ENCODE measurements at regions not wholly inside any gene's neighbourhood (a gene's known extent, or its start where the extent isn't known, plus 50 kb on each side); places are given as distances from the start of the nearest gene placed in this dataset.
A peak's percentile ranks its signal among the peaks of the same experiment; 100 is the strongest.
"Not testable (repeated sequence)": the region's sequence is repeated elsewhere in the genome, so short reads cannot be mapped to it uniquely, and the experiment has no call there.

GRCh38 chr7:69388452-69389137, 209.7 kb upstream of the AUTS2 start:
- no peak for DNase-seq

- no peak for DNase-seq
Measured at GRCh38 chr7:69389216-69389615, 209.1 kb upstream of the AUTS2 start.

- not testable (repeated sequence) for DNase-seq
Measured at GRCh38 chr7:69393912-69394311, 204.4 kb upstream of the AUTS2 start.

- DNase-seq: no peak
Measured at GRCh38 chr7:69395061-69395714, 203.1 kb upstream of the AUTS2 start.

GRCh38 chr7:69398986-69399385, 199.3 kb upstream of the AUTS2 start:
- DNase-seq: no peak

- DNase-seq: no peak
Measured at GRCh38 chr7:69399401-69399800, 198.9 kb upstream of the AUTS2 start.

GRCh38 chr7:69402696-69403095, 195.6 kb upstream of the AUTS2 start:
- DNase-seq: no peak

- no peak for DNase-seq
Measured at GRCh38 chr7:69403169-69403568, 195.1 kb upstream of the AUTS2 start.

- DNase-seq: no peak
Measured at GRCh38 chr7:69411018-69411417, 187.3 kb upstream of the AUTS2 start.

- DNase-seq: no peak
Measured at GRCh38 chr7:69411466-69411865, 186.8 kb upstream of the AUTS2 start.

- DNase-seq: peak in 1 of 2 donors; percentile 13
Measured at GRCh38 chr7:69412331-69413146, 185.7 kb upstream of the AUTS2 start.

- DNase-seq: no peak
Measured at GRCh38 chr7:69414555-69414954, 183.7 kb upstream of the AUTS2 start.

- no peak for DNase-seq
Measured at GRCh38 chr7:69418869-69419670, 179.2 kb upstream of the AUTS2 start.

GRCh38 chr7:69419934-69420333, 178.3 kb upstream of the AUTS2 start:
- no peak for DNase-seq

GRCh38 chr7:69422574-69422985, 175.7 kb upstream of the AUTS2 start:
- DNase-seq: no peak

GRCh38 chr7:69426705-69427104, 171.6 kb upstream of the AUTS2 start:
- DNase-seq: no peak

- DNase-seq: no peak
Measured at GRCh38 chr7:69428089-69428488, 170.2 kb upstream of the AUTS2 start.

GRCh38 chr7:69429911-69430383, 168.3 kb upstream of the AUTS2 start:
- DNase-seq: no peak

- DNase-seq: no peak
Measured at GRCh38 chr7:69430384-69431021, 167.8 kb upstream of the AUTS2 start.

GRCh38 chr7:69431626-69432025, 166.6 kb upstream of the AUTS2 start:
- DNase-seq: no peak

GRCh38 chr7:69432276-69432675, 166.0 kb upstream of the AUTS2 start:
- DNase-seq: not testable (repeated sequence)

GRCh38 chr7:69433081-69433480, 165.2 kb upstream of the AUTS2 start:
- no peak for DNase-seq
